ENCODE measurements at regions not wholly inside any gene's neighbourhood (a gene's known extent, or its start where the extent isn't known, plus 50 kb on each side); places are given as distances from the start of the nearest gene placed in this dataset.
"Not testable (repeated sequence)": the region's sequence is repeated elsewhere in the genome, so short reads cannot be mapped to it uniquely, and the experiment has no call there.

DNA sequence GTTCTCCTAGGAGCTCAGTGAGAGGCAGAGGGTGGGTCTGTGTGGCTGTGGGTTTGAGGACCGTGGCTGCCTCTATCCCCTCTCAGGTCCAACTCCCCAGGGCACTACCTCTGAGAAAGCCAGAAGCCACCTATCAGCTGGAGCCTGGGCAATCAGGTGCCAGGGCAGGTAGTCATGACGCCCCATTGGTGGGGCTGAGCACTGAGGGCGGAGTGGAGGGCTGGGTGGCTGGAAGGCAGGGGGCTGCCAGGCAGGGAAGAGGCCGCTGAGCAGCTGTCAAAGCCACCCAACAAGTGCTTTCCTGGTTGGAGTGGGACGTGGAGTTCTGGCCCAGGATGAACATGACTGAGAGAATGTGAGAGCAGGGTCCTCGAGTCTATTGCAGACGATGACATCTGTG lies 164.9 kb upstream of the AJAP1 start:
- TF ChIP-seq POU2F2 (IDR thresholded peaks at IDR 0.05; ENCODE audit: low read depth, low read length), result no peak
- no peak for TF ChIP-seq TAF1 (IDR thresholded peaks at IDR 0.05; ENCODE audit: low read depth, low read length)
- TF ChIP-seq POLR2AphosphoS5 (IDR thresholded peaks at IDR 0.05; ENCODE audit: low read depth, low read length), result no peak
- TF ChIP-seq PAX5 (IDR thresholded peaks at IDR 0.05; ENCODE audit: insufficient read depth, low read length, severe bottlenecking), result no peak
- TF ChIP-seq POLR2A (IDR thresholded peaks at IDR 0.05; ENCODE audit: low read depth, low read length), result no peak
- no peak for TF ChIP-seq SPI1 (IDR thresholded peaks at IDR 0.05; ENCODE audit: low read depth, low read length)
- no peak for DNase-seq (ENCODE audit: insufficient read length, low spot score)
- no peak for FAIRE-seq

DNA sequence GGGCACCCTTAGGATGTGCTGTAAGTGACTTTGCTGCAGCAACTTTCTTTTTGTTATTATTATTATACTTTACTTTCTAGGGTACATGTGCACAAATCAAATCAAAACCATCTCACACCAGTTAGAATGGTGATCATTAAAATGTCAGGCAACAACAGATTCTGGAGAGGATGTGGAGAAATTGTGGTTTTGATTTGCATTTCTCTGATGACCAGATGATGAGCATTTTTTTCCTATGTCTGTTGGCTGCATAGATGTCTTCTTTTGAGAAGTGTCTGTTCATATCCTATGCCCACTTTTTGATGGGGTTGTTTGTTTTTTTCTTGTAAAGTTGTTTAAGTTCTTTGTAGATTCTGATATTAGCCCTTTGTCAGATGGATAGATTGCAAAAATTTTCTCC lies 164.4 kb upstream of the AJAP1 start:
- DNase-seq (ENCODE audit: insufficient read length, low spot score); FAIRE-seq: not testable (repeated sequence)

DNA sequence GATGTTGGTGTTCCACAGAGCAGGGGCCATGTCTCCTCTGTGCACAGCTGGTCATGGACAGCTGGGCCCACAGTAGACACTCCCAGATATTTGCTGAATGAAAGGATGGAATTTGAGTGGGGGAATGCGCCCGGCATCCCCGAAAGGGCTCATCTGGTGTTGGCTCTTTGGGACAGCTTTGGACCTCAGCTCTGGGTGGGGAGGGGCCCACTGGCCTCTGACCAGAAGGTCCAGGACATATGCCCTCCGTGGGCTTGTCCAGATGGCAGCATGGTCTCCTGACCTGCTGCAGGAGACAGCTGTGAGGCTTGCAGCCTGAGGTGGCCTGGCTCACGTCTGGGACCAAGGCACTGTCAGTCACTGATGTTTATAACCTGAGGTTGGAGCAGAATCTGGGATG lies 160.4 kb upstream of the AJAP1 start:
- TF ChIP-seq POLR2AphosphoS5 (IDR thresholded peaks at IDR 0.05; ENCODE audit: low read depth, low read length), result no peak
- TF ChIP-seq POLR2A (IDR thresholded peaks at IDR 0.05; ENCODE audit: low read depth, low read length), result no peak
- TF ChIP-seq TAF1 (IDR thresholded peaks at IDR 0.05; ENCODE audit: low read depth, low read length), result no peak
- TF ChIP-seq SPI1 (IDR thresholded peaks at IDR 0.05; ENCODE audit: low read depth, low read length), result no peak
- no peak for TF ChIP-seq POU2F2 (IDR thresholded peaks at IDR 0.05; ENCODE audit: low read depth, low read length)
- no peak for TF ChIP-seq PAX5 (IDR thresholded peaks at IDR 0.05; ENCODE audit: insufficient read depth, low read length, severe bottlenecking)
- DNase-seq (ENCODE audit: insufficient read length, low spot score) (no peak), FAIRE-seq (no peak)

DNA sequence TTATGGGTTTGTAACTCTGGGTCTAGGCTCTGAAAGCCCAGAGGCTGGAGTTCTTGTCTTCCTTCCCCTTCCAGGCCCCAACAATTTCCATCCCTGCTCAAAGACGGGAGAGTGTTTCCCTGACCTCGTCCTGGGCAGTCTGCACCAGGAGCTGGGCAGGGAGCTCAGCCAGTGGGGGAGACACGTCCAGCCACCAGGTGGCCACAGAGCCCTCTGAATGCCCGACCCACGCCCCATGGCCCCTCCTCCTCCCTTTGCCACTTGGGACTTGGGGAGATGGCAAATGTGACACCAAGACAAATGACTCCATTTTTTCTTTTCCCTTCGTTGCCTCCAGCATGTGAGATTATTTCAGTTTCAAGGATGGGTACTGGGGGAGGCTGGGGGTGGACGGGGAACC lies 159.9 kb upstream of the AJAP1 start:
- DNase-seq (ENCODE audit: insufficient read length, low spot score) (no peak), FAIRE-seq (no peak)
- TF ChIP-seq POU2F2 (IDR thresholded peaks at IDR 0.05; ENCODE audit: low read depth, low read length) (no peak), PAX5 (IDR thresholded peaks at IDR 0.05; ENCODE audit: insufficient read depth, low read length, severe bottlenecking) (no peak)

DNA sequence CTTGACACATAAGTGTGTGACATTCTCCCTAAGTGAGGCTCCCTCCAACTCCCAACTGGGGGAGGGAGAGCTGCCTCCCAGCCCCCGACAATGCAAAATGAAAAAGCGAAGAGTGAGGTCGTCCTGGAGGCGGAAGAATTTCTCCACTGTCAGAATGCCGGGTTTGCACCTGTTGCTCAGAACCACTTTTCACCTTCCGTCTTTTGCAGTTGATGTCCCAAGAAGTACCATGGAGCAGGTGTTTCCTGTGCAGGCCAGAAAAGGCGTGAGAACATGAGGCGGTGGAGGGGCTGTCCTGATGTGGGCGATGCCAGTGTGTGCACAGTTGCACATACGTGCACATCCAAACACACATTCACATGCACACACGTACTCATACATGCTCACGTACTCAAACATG lies 158.6 kb upstream of the AJAP1 start:
- DNase-seq (ENCODE audit: insufficient read length, low spot score) (no peak), FAIRE-seq (no peak)
- no peak for TF ChIP-seq POU2F2 (IDR thresholded peaks at IDR 0.05; ENCODE audit: low read depth, low read length)
- TF ChIP-seq SPI1 (IDR thresholded peaks at IDR 0.05; ENCODE audit: low read depth, low read length), result no peak
- TF ChIP-seq TAF1 (IDR thresholded peaks at IDR 0.05; ENCODE audit: low read depth, low read length), result no peak
- no peak for TF ChIP-seq PAX5 (IDR thresholded peaks at IDR 0.05; ENCODE audit: insufficient read depth, low read length, severe bottlenecking)
- no peak for TF ChIP-seq POLR2A (IDR thresholded peaks at IDR 0.05; ENCODE audit: low read depth, low read length)
- TF ChIP-seq POLR2AphosphoS5 (IDR thresholded peaks at IDR 0.05; ENCODE audit: low read depth, low read length), result no peak

DNA sequence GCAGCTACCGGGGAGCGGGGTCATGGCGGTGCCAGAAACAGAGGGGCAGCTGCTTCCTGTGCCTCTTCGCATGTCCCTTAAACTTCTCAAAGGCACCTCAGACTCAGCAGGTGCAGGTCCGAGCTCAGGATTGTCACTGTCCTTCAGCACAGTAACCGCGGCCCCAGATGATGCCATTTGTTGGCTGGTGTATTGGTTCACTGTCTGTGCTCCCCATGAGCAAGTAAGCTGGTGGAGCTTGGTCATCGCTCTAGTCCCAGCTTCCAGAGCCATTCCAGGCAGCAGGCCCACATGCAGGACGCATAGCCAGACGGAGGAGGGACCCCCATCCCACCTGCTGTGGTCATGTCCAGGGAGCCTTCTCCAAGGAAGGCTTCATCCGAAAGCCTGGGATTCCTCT lies 154.0 kb upstream of the AJAP1 start:
- FAIRE-seq (no peak), DNase-seq (ENCODE audit: insufficient read length, low spot score) (no peak)
- TF ChIP-seq POLR2AphosphoS5 (IDR thresholded peaks at IDR 0.05; ENCODE audit: low read depth, low read length), result no peak
- TF ChIP-seq TAF1 (IDR thresholded peaks at IDR 0.05; ENCODE audit: low read depth, low read length), result no peak
- no peak for TF ChIP-seq PAX5 (IDR thresholded peaks at IDR 0.05; ENCODE audit: insufficient read depth, low read length, severe bottlenecking)
- TF ChIP-seq POLR2A (IDR thresholded peaks at IDR 0.05; ENCODE audit: low read depth, low read length), result no peak
- TF ChIP-seq SPI1 (IDR thresholded peaks at IDR 0.05; ENCODE audit: low read depth, low read length), result no peak
- TF ChIP-seq POU2F2 (IDR thresholded peaks at IDR 0.05; ENCODE audit: low read depth, low read length), result no peak

DNA sequence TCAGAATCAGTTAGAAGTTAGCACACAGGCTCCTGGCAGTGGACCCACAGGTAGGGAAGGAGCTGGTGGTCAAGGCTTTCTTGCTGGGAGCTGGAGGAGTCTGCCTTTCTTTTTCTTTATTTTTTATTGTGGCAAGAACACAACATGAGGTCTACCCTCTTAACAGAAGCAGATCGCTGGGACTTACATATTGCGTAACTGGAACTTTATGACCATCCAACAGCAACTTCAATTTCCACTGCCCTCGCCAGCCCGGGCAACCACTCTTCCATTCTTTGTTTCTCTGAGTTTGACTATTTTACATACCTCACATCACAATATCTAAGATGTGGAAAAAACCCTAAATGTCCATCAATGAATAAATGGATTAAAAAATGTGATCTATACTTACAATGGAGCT lies 147.8 kb upstream of the AJAP1 start:
- FAIRE-seq, result no peak

DNA sequence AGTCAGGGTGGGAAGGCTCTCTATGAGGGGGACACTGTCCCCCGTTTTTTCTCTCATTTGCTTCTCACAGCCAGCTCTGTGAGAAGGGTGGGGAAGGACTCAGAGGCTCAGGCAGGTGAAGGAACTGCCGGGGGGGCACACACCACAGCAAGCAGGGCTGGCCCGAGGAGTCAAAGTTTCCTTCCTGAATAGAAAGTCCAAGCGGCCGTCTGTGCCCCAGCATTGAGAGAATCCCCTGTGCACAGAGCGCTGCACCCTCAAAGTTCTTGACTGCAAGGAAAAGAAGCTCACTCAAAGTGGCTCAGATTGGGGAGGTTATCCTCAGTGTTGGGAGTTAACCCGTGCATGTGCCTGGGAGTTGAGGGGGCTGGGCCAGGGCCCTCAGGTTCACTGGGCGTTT lies 145.2 kb upstream of the AJAP1 start:
- TF ChIP-seq POU2F2 (IDR thresholded peaks at IDR 0.05; ENCODE audit: low read depth, low read length), result no peak
- TF ChIP-seq TAF1 (IDR thresholded peaks at IDR 0.05; ENCODE audit: low read depth, low read length), result no peak
- no peak for TF ChIP-seq POLR2A (IDR thresholded peaks at IDR 0.05; ENCODE audit: low read depth, low read length)
- TF ChIP-seq PAX5 (IDR thresholded peaks at IDR 0.05; ENCODE audit: insufficient read depth, low read length, severe bottlenecking), result no peak
- FAIRE-seq, result no peak

More for the DNA sequence above, 147.8 kb upstream of the AJAP1 start:
- DNase-seq (ENCODE audit: insufficient read length, low spot score), result no peak
- TF ChIP-seq TAF1 (IDR thresholded peaks at IDR 0.05; ENCODE audit: low read depth, low read length) (no peak), SPI1 (IDR thresholded peaks at IDR 0.05; ENCODE audit: low read depth, low read length) (no peak), POLR2A (IDR thresholded peaks at IDR 0.05; ENCODE audit: low read depth, low read length) (no peak), POLR2AphosphoS5 (IDR thresholded peaks at IDR 0.05; ENCODE audit: low read depth, low read length) (no peak), PAX5 (IDR thresholded peaks at IDR 0.05; ENCODE audit: insufficient read depth, low read length, severe bottlenecking) (no peak)

DNA sequence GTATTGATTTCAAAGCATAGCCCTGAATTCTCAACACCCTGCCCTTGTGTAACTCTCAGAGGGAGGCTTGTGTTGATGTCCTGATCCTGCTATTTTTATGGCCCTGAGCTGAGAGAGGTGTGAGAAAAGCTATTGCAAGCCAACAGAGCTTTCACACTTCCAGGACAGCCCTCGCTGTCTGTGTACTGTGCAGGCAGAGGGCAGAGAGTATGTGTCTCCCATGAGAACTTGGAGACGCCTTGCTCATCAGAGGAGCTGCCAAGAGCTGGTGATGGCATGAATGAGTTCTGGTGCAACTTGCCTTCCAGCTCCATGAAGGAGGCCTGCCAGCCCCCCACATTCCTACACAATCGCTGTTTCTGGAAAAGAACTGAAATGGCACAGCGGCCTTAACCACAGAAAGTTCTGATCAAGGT lies 144.1 kb upstream of the AJAP1 start:
- no peak for DNase-seq (ENCODE audit: insufficient read length, low spot score)
- TF ChIP-seq SPI1 (IDR thresholded peaks at IDR 0.05; ENCODE audit: low read depth, low read length), result no peak
- TF ChIP-seq POLR2A (IDR thresholded peaks at IDR 0.05; ENCODE audit: low read depth, low read length), result no peak
- no peak for TF ChIP-seq POLR2AphosphoS5 (IDR thresholded peaks at IDR 0.05; ENCODE audit: low read depth, low read length)
- TF ChIP-seq PAX5 (IDR thresholded peaks at IDR 0.05; ENCODE audit: insufficient read depth, low read length, severe bottlenecking), result no peak
- no peak for TF ChIP-seq TAF1 (IDR thresholded peaks at IDR 0.05; ENCODE audit: low read depth, low read length)
- TF ChIP-seq POU2F2 (IDR thresholded peaks at IDR 0.05; ENCODE audit: low read depth, low read length), result no peak
- FAIRE-seq, result no peak

More for the DNA sequence above, 145.2 kb upstream of the AJAP1 start:
- no peak for DNase-seq (ENCODE audit: insufficient read length, low spot score)

DNA sequence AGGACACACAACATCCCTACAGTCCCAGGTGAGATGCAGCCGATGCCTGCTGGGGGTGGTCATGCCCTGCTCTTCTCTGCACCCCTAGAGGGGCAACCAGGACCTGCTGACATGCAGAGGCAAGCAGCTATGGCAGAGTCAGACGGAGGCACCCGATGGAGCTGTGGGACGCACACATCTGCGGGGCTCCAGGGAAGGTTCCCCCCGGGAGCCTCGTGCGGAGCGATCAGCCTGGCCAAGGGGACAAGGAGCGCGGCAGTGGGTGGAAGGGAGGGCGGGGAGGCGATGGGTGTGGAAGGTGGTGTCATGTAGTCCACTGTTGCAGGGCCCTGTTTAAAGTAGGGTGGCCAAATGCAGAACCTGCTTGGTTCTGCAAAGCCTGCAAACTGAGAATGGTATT lies 143.0 kb upstream of the AJAP1 start:
- FAIRE-seq (no peak), DNase-seq (ENCODE audit: insufficient read length, low spot score) (no peak)
- TF ChIP-seq PAX5 (IDR thresholded peaks at IDR 0.05; ENCODE audit: insufficient read depth, low read length, severe bottlenecking), result no peak
- no peak for TF ChIP-seq POLR2A (IDR thresholded peaks at IDR 0.05; ENCODE audit: low read depth, low read length)
- no peak for TF ChIP-seq SPI1 (IDR thresholded peaks at IDR 0.05; ENCODE audit: low read depth, low read length)
- no peak for TF ChIP-seq TAF1 (IDR thresholded peaks at IDR 0.05; ENCODE audit: low read depth, low read length)
- TF ChIP-seq POU2F2 (IDR thresholded peaks at IDR 0.05; ENCODE audit: low read depth, low read length), result no peak
- no peak for TF ChIP-seq POLR2AphosphoS5 (IDR thresholded peaks at IDR 0.05; ENCODE audit: low read depth, low read length)

DNA sequence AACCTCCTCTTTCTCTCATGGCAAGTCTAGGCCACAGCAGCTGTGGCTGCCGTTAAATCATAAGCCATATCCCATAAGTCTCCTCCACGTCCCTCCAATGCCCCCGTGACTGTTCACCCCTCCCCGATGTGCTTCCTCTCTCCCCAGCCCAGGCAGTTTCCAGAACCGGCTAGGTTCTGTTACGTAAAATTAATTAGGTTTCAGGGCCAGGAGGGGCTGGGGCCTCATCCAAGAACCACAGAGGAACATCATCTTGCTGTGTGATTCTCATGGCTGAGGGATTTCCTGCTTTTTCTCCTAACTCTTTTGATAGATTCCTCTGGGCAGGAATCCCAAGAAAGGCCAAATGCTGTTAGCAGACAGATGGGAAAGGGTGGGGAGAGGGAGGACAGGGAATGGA lies 141.8 kb upstream of the AJAP1 start:
- TF ChIP-seq POLR2A (IDR thresholded peaks at IDR 0.05; ENCODE audit: low read depth, low read length) (no peak), TAF1 (IDR thresholded peaks at IDR 0.05; ENCODE audit: low read depth, low read length) (no peak), PAX5 (IDR thresholded peaks at IDR 0.05; ENCODE audit: insufficient read depth, low read length, severe bottlenecking) (no peak), POLR2AphosphoS5 (IDR thresholded peaks at IDR 0.05; ENCODE audit: low read depth, low read length) (no peak), SPI1 (IDR thresholded peaks at IDR 0.05; ENCODE audit: low read depth, low read length) (no peak), POU2F2 (IDR thresholded peaks at IDR 0.05; ENCODE audit: low read depth, low read length) (no peak)
- DNase-seq (ENCODE audit: insufficient read length, low spot score), result no peak
- FAIRE-seq, result no peak
